K562 (cell line): ENCODE measurements at regions not wholly inside any gene's neighbourhood (a gene's known extent, or its start where the extent isn't known, plus 50 kb on each side); places are given as distances from the start of the nearest gene placed in this dataset.

Source experiments
- CC2D1A ChIP-seq: fragments of 450-650 bp; IDR thresholded peaks from 2 replicates; pipeline ENCODE4 v1.6.1; 2017; ENCODE audit warnings: mild to moderate bottlenecking
- CHD7 ChIP-seq: fragments of 200-600 bp; sonication (generic); IDR thresholded peaks from one replicate; pipeline ENCODE4 v1.6.1; 2012; ENCODE audit warnings: mild to moderate bottlenecking, low read depth, low read length, inconsistent platforms
- HNRNPL ChIP-seq: fragments of 200-400 bp; formaldehyde crosslinking; IDR thresholded peaks from 2 replicates; pipeline ENCODE4 v1.6.1; 2017; ENCODE audit warnings: low read depth, mild to moderate bottlenecking, low read length
- MAFG ChIP-seq: fragments of 450-650 bp; conservative IDR thresholded peaks from 2 replicates; pipeline ENCODE4 v1.6.1; 2016; ENCODE audit warnings: missing genetic modification characterization, missing compliant biosample characterization
- MLLT1 ChIP-seq, 2 experiments: fragments of 450-650 bp; IDR thresholded peaks; 2 replicates each; pipeline ENCODE4 v1.6.1; 2016
- PHB2 ChIP-seq: fragments of 450-650 bp; IDR thresholded peaks from 2 replicates; pipeline ENCODE4 v1.6.1; 2017; ENCODE audit warnings: low read depth
- POLR2AphosphoS5 ChIP-seq: IDR thresholded peaks from 2 replicates; pipeline ENCODE4 v1.6.1; 2011; ENCODE audit warnings: mild to moderate bottlenecking, low read depth, low read length, moderate library complexity; ENCODE audit not compliant: control insufficient read depth, insufficient read depth
- SMARCB1 ChIP-seq: IDR thresholded peaks from 2 replicates; pipeline ENCODE4 v1.6.1; 2011; ENCODE audit warnings: improper control_type of control experiment, low read depth; ENCODE audit not compliant: insufficient read length
- STAT6 ChIP-seq: sonication (generic); formaldehyde crosslinking; IDR thresholded peaks from 2 replicates; pipeline ENCODE4 v1.8.1; 2023; ENCODE audit warnings: mild to moderate bottlenecking, missing genetic modification reagents
- TAL1 ChIP-seq: fragments of 450-650 bp; IDR thresholded peaks from 2 replicates; pipeline ENCODE4 v1.6.1; 2016; ENCODE audit warnings: mild to moderate bottlenecking
- ZNF12 ChIP-seq: sonication (generic); formaldehyde crosslinking; IDR thresholded peaks from 2 replicates; pipeline ENCODE4 v1.4.0; 2020; ENCODE audit warnings: mild to moderate bottlenecking, missing genetic modification reagents
- ZNF277 ChIP-seq: fragments of 250-450 bp; sonication (Bioruptor Pico); IDR thresholded peaks from 2 replicates; pipeline ENCODE4 v1.8.0; 2022; ENCODE audit warnings: inconsistent platforms, mild to moderate bottlenecking, moderate library complexity, borderline replicate concordance
- ZNF282 ChIP-seq: sonication (generic); formaldehyde crosslinking; IDR thresholded peaks from 2 replicates; pipeline ENCODE4 v1.8.1; 2023; ENCODE audit warnings: missing genetic modification reagents

GRCh38 chr7:16961641-16962040, 79.9 kb upstream of the AGR3 start (continued):
- TF ChIP-seq CHD7 = no peak
- no peak for TF ChIP-seq SMARCB1
- TF ChIP-seq ZNF282 (CRISPR knock-in tag) = no peak
- TF ChIP-seq ZNF277 (CRISPR knock-in tag) = no peak
- TF ChIP-seq TAL1 = no peak
- no peak for TF ChIP-seq MAFG (tag)
- no peak for TF ChIP-seq CC2D1A
- no peak for TF ChIP-seq HNRNPL
- no peak for TF ChIP-seq PHB2
- TF ChIP-seq STAT6 (CRISPR knock-in tag) = no peak
- no peak for TF ChIP-seq MLLT1 (IDR thresholded peaks at IDR 0.05)
- no peak for TF ChIP-seq POLR2AphosphoS5
- no peak for TF ChIP-seq ZNF12
